Parathyroid adenoma (tissue), 2 donors: ENCODE measurements at regions not wholly inside any gene's neighbourhood (a gene's known extent, or its start where the extent isn't known, plus 50 kb on each side); places are given as distances from the start of the nearest gene placed in this dataset.

Source experiments
- H2AFZ ChIP-seq: fragments of 300-600 bp; sonication (generic); one replicate; pipeline ENCODE4 v1.7.0; 2017; ENCODE audit warnings: antibody characterized with exemption, mild to moderate bottlenecking
- H3K27ac ChIP-seq: fragments of 300-600 bp; sonication (generic); one replicate; pipeline ENCODE4 v1.7.0; 2017
- H3K27me3 ChIP-seq: fragments of 300-600 bp; sonication (generic); one replicate; pipeline ENCODE4 v1.7.0; 2017; ENCODE audit warnings: low read length; ENCODE audit not compliant: control insufficient read depth, insufficient read depth
- H3K36me3 ChIP-seq: fragments of 300-600 bp; sonication (generic); one replicate; pipeline ENCODE4 v1.7.0; 2017; ENCODE audit warnings: low read length; ENCODE audit not compliant: control insufficient read depth, insufficient read depth
- H3K4me1 ChIP-seq: fragments of 300-600 bp; sonication (generic); one replicate; pipeline ENCODE4 v1.7.0; 2017; ENCODE audit warnings: control low read depth
- H3K4me2 ChIP-seq: fragments of 300-600 bp; sonication (generic); one replicate; pipeline ENCODE4 v1.7.0; 2017; ENCODE audit warnings: low read length
- H3K4me3 ChIP-seq: fragments of 300-600 bp; sonication (generic); one replicate; pipeline ENCODE4 v1.7.0; 2017; ENCODE audit warnings: low read depth, low read length
- H3K79me2 ChIP-seq: fragments of 300-600 bp; sonication (generic); one replicate; pipeline ENCODE4 v1.7.0; 2017; ENCODE audit warnings: control low read depth
- H3K9ac ChIP-seq: fragments of 300-600 bp; sonication (generic); one replicate; pipeline ENCODE4 v1.7.0; 2017; ENCODE audit warnings: mild to moderate bottlenecking
- H3K9me3 ChIP-seq: fragments of 300-600 bp; sonication (generic); one replicate; pipeline ENCODE4 v1.7.0; 2017; ENCODE audit warnings: low read length; ENCODE audit not compliant: control insufficient read depth
- CTCF ChIP-seq: fragments of 300-600 bp; sonication (generic); IDR thresholded peaks from one replicate; pipeline ENCODE4 v1.7.0; 2017; ENCODE audit warnings: antibody characterized with exemption, mild to moderate bottlenecking
- donor health status: primary hyperparathyroidism.

DNA sequence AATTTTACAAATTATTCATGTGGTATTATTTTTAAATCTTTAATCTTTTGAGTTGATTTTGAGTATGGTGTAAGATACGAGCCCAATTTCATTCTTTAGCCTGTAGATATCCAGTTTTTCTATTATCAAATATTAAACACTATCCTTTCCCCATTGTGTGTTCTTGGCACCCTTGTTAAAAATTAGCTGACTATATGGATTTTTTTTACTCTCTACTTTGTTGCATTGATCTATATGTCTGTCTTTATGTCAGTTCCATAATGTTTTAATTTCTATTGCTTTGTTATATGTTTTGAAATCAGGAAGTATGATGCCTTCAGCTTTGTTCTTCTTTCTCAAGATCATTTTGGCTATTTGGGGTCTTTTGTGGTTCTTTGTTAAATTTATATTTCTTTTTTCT lies 80.9 kb upstream of the ZNF804A start:
- H3K4me3 ChIP-seq, result no peak overlapping the region
- no peak overlapping the region for H3K4me2 ChIP-seq
- no peak overlapping the region for H3K27ac ChIP-seq
- no peak overlapping the region for H2AFZ ChIP-seq
- no peaks in the 10 kb centered on the region for H3K27me3 ChIP-seq
- no peaks in the 10 kb centered on the region for H3K36me3 ChIP-seq
- no peaks in the 10 kb centered on the region for H3K4me1 ChIP-seq
- H3K9ac ChIP-seq, result no peak overlapping the region
- no peaks in the 10 kb centered on the region for H3K79me2 ChIP-seq
- TF ChIP-seq CTCF, result no peak
- H3K9me3 ChIP-seq, result no peaks in the 10 kb centered on the region

GRCh38 chr2:184520441-184520840 lies 77.9 kb upstream of the ZNF804A start:
- Histone ChIP-seq H3K79me2 (no peaks in the 10 kb centered on the region), H3K4me2 (no peak overlapping the region), H3K4me1 (no peaks in the 10 kb centered on the region), H3K4me3 (no peak overlapping the region), H3K9me3 (no peaks in the 10 kb centered on the region), H3K27me3 (no peaks in the 10 kb centered on the region), H2AFZ (no peak overlapping the region), H3K9ac (no peak overlapping the region), H3K36me3 (no peaks in the 10 kb centered on the region), H3K27ac (no peak overlapping the region)
- TF ChIP-seq CTCF, result no peak

- Histone ChIP-seq H3K4me3 (no peak overlapping the region), H3K9me3 (no peaks in the 10 kb centered on the region), H3K9ac (no peak overlapping the region), H3K79me2 (no peaks in the 10 kb centered on the region), H2AFZ (no peak overlapping the region), H3K4me2 (no peak overlapping the region), H3K27ac (no peak overlapping the region), H3K4me1 (no peaks in the 10 kb centered on the region), H3K36me3 (no peaks in the 10 kb centered on the region), H3K27me3 (no peaks in the 10 kb centered on the region)
- no peak for TF ChIP-seq CTCF
These were observed 74.6 kb upstream of the ZNF804A start for GRCh38 chr2:184523732-184524131.

DNA sequence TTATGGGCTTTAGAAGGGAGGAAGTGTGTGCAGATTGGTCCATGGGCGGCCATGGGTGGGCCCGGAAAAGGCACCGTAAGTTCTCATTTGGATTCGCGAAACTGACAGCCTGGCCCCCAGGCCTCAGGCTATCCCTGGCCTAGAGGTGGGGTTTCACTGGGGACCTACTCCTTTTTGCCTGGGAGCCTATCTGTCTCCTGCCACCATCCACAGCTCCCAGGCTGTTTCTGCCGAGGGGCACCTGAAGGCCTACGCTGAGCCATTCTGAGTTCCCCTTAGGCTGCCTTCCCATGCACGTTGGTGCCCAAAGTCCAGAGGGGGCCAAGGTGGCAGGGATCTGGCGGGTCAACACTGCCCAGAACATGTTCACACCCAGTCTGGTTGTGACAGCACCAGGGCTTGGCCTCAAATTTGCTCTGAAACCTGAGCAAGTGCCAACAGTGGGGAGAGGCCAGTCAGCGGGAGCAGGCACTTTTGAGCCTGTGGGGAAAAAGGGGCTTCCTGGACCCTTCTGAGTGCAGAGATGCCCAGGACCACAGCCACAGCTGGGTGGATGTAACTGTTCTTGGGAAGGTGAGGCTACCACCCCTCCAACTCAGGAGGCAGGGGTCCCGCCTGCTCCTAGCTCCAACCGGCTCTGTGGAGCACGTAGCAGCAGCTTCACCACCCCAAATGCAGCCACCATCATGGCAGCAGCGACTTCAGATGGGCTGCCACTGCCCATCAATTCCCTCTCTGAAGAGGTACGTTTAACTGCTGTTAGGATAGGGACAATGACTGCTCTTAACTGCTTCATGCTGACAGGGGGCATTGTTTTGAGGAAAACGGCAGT lies 73.6 kb upstream of the ZNF804A start:
- Histone ChIP-seq H3K4me1 (no peaks in the 10 kb centered on the region), H3K27me3 (no peaks in the 10 kb centered on the region), H2AFZ (no peak overlapping the region), H3K79me2 (no peaks in the 10 kb centered on the region), H3K36me3 (no peaks in the 10 kb centered on the region), H3K27ac (no peak overlapping the region), H3K9ac (no peak overlapping the region), H3K4me3 (no peak overlapping the region), H3K9me3 (no peaks in the 10 kb centered on the region), H3K4me2 (no peak overlapping the region)
- no peak for TF ChIP-seq CTCF

- Histone ChIP-seq H3K4me3 (no peak overlapping the region), H3K79me2 (no peaks in the 10 kb centered on the region), H3K4me2 (no peak overlapping the region), H3K9ac (no peak overlapping the region), H3K27ac (no peak overlapping the region), H3K36me3 (no peaks in the 10 kb centered on the region), H3K4me1 (no peaks in the 10 kb centered on the region), H3K9me3 (no peaks in the 10 kb centered on the region), H2AFZ (no peak overlapping the region), H3K27me3 (no peaks in the 10 kb centered on the region)
- no peak for TF ChIP-seq CTCF
These were observed 71.3 kb upstream of the ZNF804A start for GRCh38 chr2:184527058-184527457.
